Activated CD8-positive, alpha-beta T cell treated with anti-CD3 and anti-CD28 coated beads for 36 hours (primary cell): ENCODE measurements at regions not wholly inside any gene's neighbourhood (a gene's known extent, or its start where the extent isn't known, plus 50 kb on each side); places are given as distances from the start of the nearest gene placed in this dataset.

Source experiments
- ATAC-seq: fragments of 200-7000 bp; cut with Tn5 transposase; one replicate; pipeline ENCODE4 v1.10.0; 2021; ENCODE audit warnings: mild to moderate bottlenecking, moderate library complexity
- CTCF ChIA-PET: fragments of 350-600 bp; sonication (Branson Sonifier 250); formaldehyde crosslinking; loops from one replicate; lab custom pipeline; 2021; ENCODE audit warnings: antibody characterized with exemption; lab: Charles Lee
- POLR2A ChIA-PET: fragments of 350-600 bp; sonication (Branson Sonifier 250); formaldehyde crosslinking; loops from one replicate; lab custom pipeline; 2021; ENCODE audit warnings: antibody characterized with exemption; lab: Charles Lee
- DNase-seq: peaks from one replicate; pipeline ENCODE4 v3.0.0-alpha.2; 2020
- H3K27ac Mint-ChIP-seq: one replicate; pipeline ENCODE4 v1.8.0; 2021; ENCODE audit warnings: mild to moderate bottlenecking, mixed read lengths
- H3K27me3 Mint-ChIP-seq: one replicate; pipeline ENCODE4 v1.8.0; 2021; ENCODE audit warnings: mixed read lengths
- H3K36me3 Mint-ChIP-seq: one replicate; pipeline ENCODE4 v1.8.0; 2021; ENCODE audit warnings: low read depth, mixed read lengths
- H3K4me1 Mint-ChIP-seq: one replicate; pipeline ENCODE4 v1.8.0; 2021; ENCODE audit warnings: low read depth, mixed read lengths
- H3K4me3 Mint-ChIP-seq: one replicate; pipeline ENCODE4 v1.8.0; 2021; ENCODE audit warnings: mild to moderate bottlenecking, moderate library complexity, mixed read lengths
- H3K9me3 Mint-ChIP-seq: one replicate; pipeline ENCODE4 v1.8.0; 2021; ENCODE audit warnings: mixed read lengths
- intact Hi-C: fragments of 100-400 bp; cut with micrococcal nuclease; formaldehyde crosslinking; loops from one replicate; pipeline ENCODE4 v1.10.0; 2022
- TF ChIP-seq, protein P1 (sequence below): fragments of 200-600 bp; IDR thresholded peaks from one replicate; pipeline ENCODE4 v1.8.0; 2022; ENCODE audit warnings: antibody characterized with exemption, mild to moderate bottlenecking

DNA sequence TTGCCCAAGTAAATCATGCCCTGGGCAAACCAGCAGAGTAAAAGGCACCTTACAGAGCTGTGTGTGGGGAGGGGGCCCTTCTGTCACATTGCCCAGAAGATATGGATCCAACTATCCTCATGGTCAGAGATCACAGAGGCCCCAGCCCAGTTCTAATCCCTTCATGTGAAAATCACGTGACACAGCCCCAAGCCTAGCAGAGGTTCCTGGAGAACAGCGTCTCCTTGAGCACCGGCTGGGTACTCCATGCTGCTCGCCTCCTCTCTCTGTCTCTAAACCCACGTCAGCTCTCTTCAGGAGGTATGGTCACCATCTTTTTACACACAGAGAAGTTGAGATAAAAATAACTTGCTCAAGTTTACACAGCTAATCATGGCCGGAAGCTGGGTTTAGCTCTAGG lies 230.2 kb downstream of the ANKRD60 start:
- H3K4me3 Mint-ChIP-seq: no peak overlapping the region
- DNase-seq: no peak
- CTCF ChIA-PET: no interaction called here
- H3K27ac Mint-ChIP-seq: no peak overlapping the region
- no peak for ATAC-seq
- POLR2A ChIA-PET: no interaction called here
- peaks cover 9% of the 10 kb centered on the region for H3K4me1 Mint-ChIP-seq
- TF ChIP-seq, protein P1, sequence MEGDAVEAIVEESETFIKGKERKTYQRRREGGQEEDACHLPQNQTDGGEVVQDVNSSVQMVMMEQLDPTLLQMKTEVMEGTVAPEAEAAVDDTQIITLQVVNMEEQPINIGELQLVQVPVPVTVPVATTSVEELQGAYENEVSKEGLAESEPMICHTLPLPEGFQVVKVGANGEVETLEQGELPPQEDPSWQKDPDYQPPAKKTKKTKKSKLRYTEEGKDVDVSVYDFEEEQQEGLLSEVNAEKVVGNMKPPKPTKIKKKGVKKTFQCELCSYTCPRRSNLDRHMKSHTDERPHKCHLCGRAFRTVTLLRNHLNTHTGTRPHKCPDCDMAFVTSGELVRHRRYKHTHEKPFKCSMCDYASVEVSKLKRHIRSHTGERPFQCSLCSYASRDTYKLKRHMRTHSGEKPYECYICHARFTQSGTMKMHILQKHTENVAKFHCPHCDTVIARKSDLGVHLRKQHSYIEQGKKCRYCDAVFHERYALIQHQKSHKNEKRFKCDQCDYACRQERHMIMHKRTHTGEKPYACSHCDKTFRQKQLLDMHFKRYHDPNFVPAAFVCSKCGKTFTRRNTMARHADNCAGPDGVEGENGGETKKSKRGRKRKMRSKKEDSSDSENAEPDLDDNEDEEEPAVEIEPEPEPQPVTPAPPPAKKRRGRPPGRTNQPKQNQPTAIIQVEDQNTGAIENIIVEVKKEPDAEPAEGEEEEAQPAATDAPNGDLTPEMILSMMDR: no peak
- no peaks in the 10 kb centered on the region for H3K36me3 Mint-ChIP-seq
- no peaks in the 10 kb centered on the region for H3K9me3 Mint-ChIP-seq
- intact Hi-C loops: no loop called here
- H3K27me3 Mint-ChIP-seq: peaks cover 19% of the 10 kb centered on the region

DNA sequence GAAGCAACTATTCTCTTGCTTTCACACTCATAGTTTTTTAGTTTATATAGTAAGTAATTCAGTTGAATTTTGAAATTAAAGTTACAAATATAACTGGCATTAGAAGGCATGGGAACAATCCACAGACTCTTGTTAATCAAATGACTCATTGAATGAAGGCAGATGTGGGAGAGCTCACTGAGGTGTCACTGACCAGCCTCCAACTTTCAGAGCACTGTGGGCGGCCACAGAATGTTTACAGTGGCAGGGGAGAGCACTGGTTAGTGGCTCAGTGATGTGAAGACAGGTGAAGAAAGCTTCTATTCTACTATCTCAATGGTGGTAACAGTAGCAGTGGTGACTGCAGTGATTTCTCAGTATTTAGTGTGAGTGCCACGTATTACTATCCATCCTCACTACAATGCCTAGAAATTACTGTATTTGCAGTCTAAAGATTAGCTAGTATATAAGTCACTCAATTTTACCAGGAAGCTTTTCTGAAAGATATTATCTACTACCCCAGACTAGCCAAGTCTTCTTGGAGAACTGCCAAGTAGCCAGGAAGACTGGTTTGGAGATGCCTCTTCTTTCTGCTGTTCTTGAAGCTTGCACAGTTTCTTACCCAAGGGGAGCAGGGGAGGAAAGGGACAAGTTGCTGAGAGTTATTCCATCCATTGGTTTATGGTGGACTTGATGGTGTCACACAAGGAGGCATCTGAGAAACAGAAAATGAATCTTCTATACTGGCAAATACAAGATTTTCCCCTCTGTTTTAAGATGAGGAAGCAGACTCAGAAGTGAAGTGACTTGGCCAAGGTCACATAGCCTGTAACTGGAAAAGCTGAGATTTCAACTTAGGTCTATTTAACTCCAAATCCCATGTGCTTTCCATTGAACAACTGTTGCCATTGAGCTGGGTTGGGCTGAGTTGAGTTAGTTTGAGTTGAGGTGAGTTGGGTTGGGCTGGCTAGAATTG lies 231.2 kb downstream of the ANKRD60 start:
- Mint-ChIP-seq H3K27me3 (peaks cover 19% of the 10 kb centered on the region), H3K9me3 (no peaks in the 10 kb centered on the region), H3K4me3 (no peak overlapping the region), H3K36me3 (no peaks in the 10 kb centered on the region), H3K4me1 (peaks cover 9% of the 10 kb centered on the region), H3K27ac (no peak overlapping the region)
- ChIA-PET POLR2A (no interaction called here), CTCF (no interaction called here)
- peak; percentile 55 for ATAC-seq
- DNase-seq: peak; percentile 21
- intact Hi-C loops: no loop called here
- TF ChIP-seq, protein P1: no peak

DNA sequence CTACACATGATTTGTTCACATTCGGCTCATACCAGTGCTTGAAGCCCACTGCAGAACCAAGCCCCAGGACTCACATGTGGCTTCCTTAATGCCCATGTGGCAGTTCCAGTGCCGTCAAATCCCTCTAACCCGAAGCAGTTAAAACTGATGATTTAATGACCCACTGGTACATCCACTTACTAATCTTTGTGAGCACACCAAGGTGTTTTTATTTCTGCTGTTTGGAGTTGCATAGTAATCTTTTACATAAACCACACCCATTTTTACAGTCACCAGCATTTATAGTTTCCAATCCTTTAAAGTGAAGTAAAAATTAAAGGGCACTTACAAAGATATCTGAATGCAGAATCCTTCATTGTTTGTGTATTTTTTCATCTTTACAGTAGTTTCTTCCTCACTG lies 232.0 kb downstream of the ANKRD60 start:
- H3K4me3 Mint-ChIP-seq: no peak overlapping the region
- ATAC-seq (no peak), DNase-seq (no peak)
- TF ChIP-seq, protein P1: no peak
- H3K27me3 Mint-ChIP-seq: peaks cover 17% of the 10 kb centered on the region
- no peak overlapping the region for H3K27ac Mint-ChIP-seq
- no peaks in the 10 kb centered on the region for H3K36me3 Mint-ChIP-seq
- H3K9me3 Mint-ChIP-seq: no peaks in the 10 kb centered on the region
- ChIA-PET POLR2A (no interaction called here), CTCF (no interaction called here)
- peaks cover 9% of the 10 kb centered on the region for H3K4me1 Mint-ChIP-seq
- intact Hi-C loops: no loop called here

DNA sequence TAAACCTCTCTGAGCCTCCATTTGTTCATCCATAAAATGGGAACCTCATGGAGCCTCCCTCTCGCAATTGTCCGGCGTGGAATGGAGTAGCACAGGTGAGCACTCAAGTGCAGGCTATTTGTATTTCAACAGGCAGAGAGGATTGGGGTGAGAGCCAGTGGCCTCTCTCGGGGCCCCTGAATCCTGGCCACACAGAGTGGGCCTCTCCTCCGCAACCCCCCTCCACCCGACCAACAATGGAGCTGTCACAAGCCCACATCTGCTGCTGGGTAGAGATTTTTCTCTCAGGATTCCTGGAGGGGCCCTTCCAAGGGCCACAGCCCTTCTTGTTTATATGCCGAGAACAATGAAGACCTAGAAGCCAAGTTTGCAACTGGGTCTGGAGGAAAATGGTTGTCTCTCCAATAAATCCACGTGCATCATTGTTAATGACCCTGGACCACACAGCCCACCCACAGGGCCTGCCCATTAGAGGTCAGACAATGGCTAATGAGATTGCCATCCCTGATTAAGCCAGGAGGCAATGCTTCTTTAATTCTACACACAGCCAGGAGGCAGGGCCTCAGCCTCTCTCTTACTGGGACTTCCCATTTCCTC lies 233.0 kb downstream of the ANKRD60 start:
- ChIA-PET CTCF (no interaction called here), POLR2A (no interaction called here)
- H3K4me1 Mint-ChIP-seq: peaks cover 9% of the 10 kb centered on the region
- H3K27ac Mint-ChIP-seq: no peak overlapping the region
- DNase-seq: no peak
- no peaks in the 10 kb centered on the region for H3K9me3 Mint-ChIP-seq
- H3K27me3 Mint-ChIP-seq: peaks cover 20% of the 10 kb centered on the region
- TF ChIP-seq, protein P1: no peak
- no peak overlapping the region for H3K4me3 Mint-ChIP-seq
- intact Hi-C loops: no loop called here
- no peaks in the 10 kb centered on the region for H3K36me3 Mint-ChIP-seq
- no peak for ATAC-seq
